K562 (cell line): ENCODE measurements at regions not wholly inside any gene's neighbourhood (a gene's known extent, or its start where the extent isn't known, plus 50 kb on each side); places are given as distances from the start of the nearest gene placed in this dataset.

Experiments
- ATAC-seq: fragments of 200-7000 bp; cut with Tn5 transposase; 3 replicates; pipeline ENCODE4 v1.9.1; 2020; ENCODE audit warnings: moderate library complexity
- BruUV-seq: library from RNA; stranded (reverse); fragments of 400-500 nt; replicated peaks from 2 replicates; lab custom pipeline; 2021; lab: Mats Ljungman, UMichigan
- CTCF ChIA-PET: fragments of 300-600 bp; formaldehyde crosslinking; extraction: SDS; loops from one replicate; lab custom pipeline; 2021; ENCODE audit warnings: low intra/inter-chr PET ratio; lab: Yijun Ruan, JAX
- POLR2A ChIA-PET: fragments of 300-600, 350-650 bp; sonication (Branson Sonifier 250); formaldehyde crosslinking; extraction: SDS; loops from one replicate; lab custom pipeline; 2021; ENCODE audit warnings: antibody characterized with exemption, inconsistent platforms; lab: Yijun Ruan, JAX
- DNase-seq, 4 experiments: peaks; one replicate each; pipeline versions ENCODE4 v3.0.0 to v3.0.0-alpha.2; 2011 to 2018; ENCODE audit warnings: low spot score in 3 of 4, mixed read lengths in 3 of 4; ENCODE audit errors: extremely low read depth in 1 of 4
- FAIRE-seq: peaks from 2 replicates; lab custom pipeline; 2011; peaks lifted over from hg19 to GRCh38; lab: Jason Lieb, UNC
- H2AFZ ChIP-seq: 2 replicates; pipeline ENCODE4 v1.6.0; 2011; ENCODE audit warnings: low read depth, low read length, control low read depth, inconsistent platforms
- H3K27ac ChIP-seq: fragments of 200-600 bp; 3 replicates; pipeline ENCODE4 v1.8.0; 2011; ENCODE audit warnings: low read depth, mild to moderate bottlenecking, control low read depth, inconsistent platforms, low read length, moderate library complexity, mixed read lengths; ENCODE audit errors: extremely low read depth
- H3K27me3 ChIP-seq, 2 experiments: fragments of 300-600 bp in 1 of 2; 2 replicates in 1 of 2; 3 replicates in 1 of 2; pipeline versions ENCODE4 v1.6.0 to v1.8.0; 2011; ENCODE audit warnings: inconsistent platforms in 2 of 2, low read length in 2 of 2, mild to moderate bottlenecking in 1 of 2, mixed read lengths in 1 of 2, moderate library complexity in 1 of 2; ENCODE audit not compliant: control insufficient read depth in 2 of 2, insufficient read depth in 2 of 2
- H3K36me3 ChIP-seq: fragments of 300-600 bp; 3 replicates; pipeline ENCODE4 v1.8.0; 2011; ENCODE audit warnings: mild to moderate bottlenecking, low read length, inconsistent platforms; ENCODE audit not compliant: control insufficient read depth, insufficient read depth
- H3K4me1 ChIP-seq, 2 experiments: fragments of 200-600 bp in 1 of 2; replicated peaks in 1 of 2; 2 replicates in 1 of 2; 3 replicates in 1 of 2; pipeline versions ENCODE4 v1.5.1 to v1.8.0; 2011; ENCODE audit warnings: inconsistent platforms in 2 of 2, low read length in 2 of 2, mild to moderate bottlenecking in 1 of 2, mixed read lengths in 1 of 2, moderate library complexity in 1 of 2; ENCODE audit not compliant: control insufficient read depth in 2 of 2, insufficient read depth in 2 of 2
- H3K4me2 ChIP-seq: 2 replicates; pipeline ENCODE4 v1.6.1; 2011; ENCODE audit warnings: low read length, control low read depth, inconsistent platforms, mixed read lengths; ENCODE audit not compliant: insufficient read depth
- H3K4me3 ChIP-seq: fragments of 200-600 bp; sonication (generic), shearing (Covaris generic); 2 replicates; pipeline ENCODE4 v1.5.1; 2016; ENCODE audit warnings: control low read depth, inconsistent platforms
- H3K79me2 ChIP-seq: fragments of 200-600 bp; 3 replicates; pipeline ENCODE4 v1.8.0; 2011; ENCODE audit warnings: low read length, inconsistent platforms; ENCODE audit not compliant: control insufficient read depth, insufficient read depth
- H3K9ac ChIP-seq, 2 experiments: 2 replicates each; pipeline versions ENCODE4 v1.6.0 to v1.6.1; 2011; ENCODE audit warnings: low read depth in 2 of 2, low read length in 2 of 2, control low read depth in 1 of 2, inconsistent platforms in 1 of 2, mild to moderate bottlenecking in 1 of 2, mixed read lengths in 1 of 2; ENCODE audit not compliant: insufficient read depth in 1 of 2
- H3K9me1 ChIP-seq: one replicate; pipeline ENCODE4 v1.6.0; 2011; ENCODE audit warnings: inconsistent platforms, mild to moderate bottlenecking, low read length, moderate library complexity; ENCODE audit not compliant: control insufficient read depth, insufficient read depth
- H3K9me3 ChIP-seq: replicated peaks from 2 replicates; pipeline ENCODE4 v1.5.1; 2011; ENCODE audit warnings: low read depth, low read length, inconsistent platforms; ENCODE audit not compliant: control insufficient read depth, insufficient read depth
- H4K20me1 ChIP-seq: replicated peaks from 2 replicates; pipeline ENCODE4 v1.6.1; 2011; ENCODE audit warnings: low read length, inconsistent platforms, mixed read lengths; ENCODE audit not compliant: control insufficient read depth, insufficient read depth
- ATF6 ChIP-seq: sonication (generic); formaldehyde crosslinking; IDR thresholded peaks from 2 replicates; pipeline ENCODE4 v1.4.0; 2020; ENCODE audit warnings: mild to moderate bottlenecking, missing genetic modification reagents
- MLLT1 ChIP-seq, 2 experiments: fragments of 450-650 bp; IDR thresholded peaks; 2 replicates each; pipeline ENCODE4 v1.6.1; 2016
- NR0B1 ChIP-seq: fragments of 450-650 bp; IDR thresholded peaks from one replicate; pipeline ENCODE4 v1.6.1; 2018; ENCODE audit warnings: mild to moderate bottlenecking, moderate library complexity; ENCODE audit not compliant: partially characterized antibody
- SIN3A ChIP-seq, 2 experiments: fragments of 150-350 bp in 1 of 2; IDR thresholded peaks; 2 replicates each; pipeline ENCODE4 v1.6.1; 2011 to 2016; ENCODE audit warnings: borderline replicate concordance in 2 of 2, low read depth in 2 of 2, low read length in 2 of 2, mild to moderate bottlenecking in 2 of 2, moderate library complexity in 2 of 2; ENCODE audit not compliant: control insufficient read depth in 1 of 2
- SP2 ChIP-seq: IDR thresholded peaks from 2 replicates; pipeline ENCODE4 v1.6.1; 2011; ENCODE audit warnings: mild to moderate bottlenecking, low read depth, low read length, moderate library complexity; ENCODE audit not compliant: poor library complexity, severe bottlenecking; ENCODE audit errors: extremely low read depth
- SREBF2 ChIP-seq: sonication (generic); formaldehyde crosslinking; IDR thresholded peaks from 2 replicates; pipeline ENCODE4 v1.4.0; 2020; ENCODE audit warnings: mild to moderate bottlenecking, missing genetic modification reagents
- ZNF263 ChIP-seq: sonication (generic); formaldehyde crosslinking; IDR thresholded peaks from 2 replicates; pipeline ENCODE4 v1.8.0; 2022; ENCODE audit warnings: mild to moderate bottlenecking, missing genetic modification reagents, borderline replicate concordance
- ZNF507 ChIP-seq: conservative IDR thresholded peaks from 2 replicates; pipeline ENCODE4 v1.6.1; 2017; ENCODE audit warnings: missing genetic modification characterization, missing compliant biosample characterization
- ZNF668 ChIP-seq: fragments of 250-450 bp; sonication (Bioruptor Pico); IDR thresholded peaks from 2 replicates; pipeline ENCODE4 v1.8.0; 2022; ENCODE audit warnings: mild to moderate bottlenecking, inconsistent platforms
- ZNF79 ChIP-seq: fragments of 250-450 bp; sonication (Bioruptor Pico); IDR thresholded peaks from 2 replicates; pipeline ENCODE4 v1.4.0; 2020; ENCODE audit warnings: low read depth, mild to moderate bottlenecking, moderate library complexity
- ZSCAN29 ChIP-seq: fragments of 450-650 bp; IDR thresholded peaks from 2 replicates; pipeline ENCODE4 v1.6.1; 2017
- WGBS: fragments of 100-300 bp; shearing (Covaris generic); methylation state at CpG from one replicate; pipeline ENCODE4 v1.1.6; 2016; ENCODE audit warnings: low coverage, mixed read lengths; ENCODE audit not compliant: insufficient coverage; ENCODE audit errors: missing lambda C conversion rate; 5-methylcytosine and 5-hydroxymethylcytosine counted together
- in situ Hi-C: fragments of 300-500 bp; cut with MboI; formaldehyde crosslinking; loops from 4 replicates; pipeline ENCODE4 v1.15.0; 2018; ENCODE audit warnings: inconsistent platforms, mixed read lengths
- intact Hi-C: fragments of 100-400 bp; cut with micrococcal nuclease; formaldehyde crosslinking; loops from 2 replicates; pipeline ENCODE4 v1.14.2; 2022

GRCh38 chr6:21859193-21859735 is 265.7 kb downstream of the SOX4 start:
- no peak for TF ChIP-seq ZNF668 (CRISPR knock-in tag)
- Histone ChIP-seq H3K9me3 (no peaks in the 10 kb centered on the region), H3K4me3 (no peak overlapping the region), H3K79me2 (no peaks in the 10 kb centered on the region), H3K4me2 (no peak overlapping the region), H3K9me1 (no peaks in the 10 kb centered on the region), H3K27me3 (peaks cover 12 to 15% of the 10 kb centered on the region in 2 experiments; a peak in 3 of 5 replicates), H3K27ac (no peak overlapping the region), H3K36me3 (no peaks in the 10 kb centered on the region), H3K9ac (no peak overlapping the region), H2AFZ (no peak overlapping the region), H4K20me1 (no peaks in the 10 kb centered on the region), H3K4me1 (no peaks in the 10 kb centered on the region)
- FAIRE-seq (no peak), ATAC-seq (no peak), DNase-seq (no peak)
- CTCF ChIA-PET: no interaction called here
- intact Hi-C loops: no loop called here
- WGBS: 3% methylated on average over 6 of the region's 6 CpGs
- in situ Hi-C loops: no loop called here
- POLR2A ChIA-PET: no interaction called here
- BruUV-seq: no TSS peak

GRCh38 chr6:21861942-21862341 is 268.4 kb downstream of the SOX4 start:
- DNase-seq (no peak), ATAC-seq (no peak), FAIRE-seq (no peak)
- no peaks in the 10 kb centered on the region for H3K36me3 ChIP-seq
- intact Hi-C loops: no loop called here
- ChIA-PET CTCF (no interaction called here), POLR2A (no interaction called here)
- no peaks in the 10 kb centered on the region for H3K9me3 ChIP-seq
- H3K79me2 ChIP-seq: no peaks in the 10 kb centered on the region
- H2AFZ ChIP-seq: no peak overlapping the region
- WGBS: under 1% methylated on average over 8 of the region's 8 CpGs
- in situ Hi-C loops: no loop called here
- H3K27ac ChIP-seq: no peak overlapping the region
- no peak overlapping the region for H3K4me2 ChIP-seq
- no peak overlapping the region for H3K4me3 ChIP-seq
- H3K4me1 ChIP-seq: no peaks in the 10 kb centered on the region
- peaks cover 16 to 28% of the 10 kb centered on the region in 2 experiments; a peak in 4 of 5 replicates for H3K27me3 ChIP-seq
- no peaks in the 10 kb centered on the region for H3K9me1 ChIP-seq
- H3K9ac ChIP-seq: no peak overlapping the region
- BruUV-seq: no TSS peak
- no peaks in the 10 kb centered on the region; the same call in 1 of the 2 replicates for H4K20me1 ChIP-seq
- TF ChIP-seq MLLT1 (IDR thresholded peaks at IDR 0.05) (no peak), SIN3A (IDR thresholded peaks at IDR 0.05; ENCODE audit: borderline replicate concordance in 2 of 2, control insufficient read depth in 1 of 2, low read depth in 2 of 2, low read length in 2 of 2) (no peak), ZNF507 (tag) (no peak), SP2 (no peak), ATF6 (CRISPR knock-in tag) (no peak), NR0B1 (no peak), ZNF79 (CRISPR knock-in tag) (no peak), SREBF2 (CRISPR knock-in tag) (no peak), ZSCAN29 (no peak), ZNF263 (CRISPR knock-in tag) (no peak)
